B cell (primary cell): ENCODE measurements at regions not wholly inside any gene's neighbourhood (a gene's known extent, or its start where the extent isn't known, plus 50 kb on each side); places are given as distances from the start of the nearest gene placed in this dataset.

Experiments
- ATAC-seq: fragments of 200-7000 bp; cut with Tn5 transposase; one replicate; pipeline ENCODE4 v1.10.0; 2021; ENCODE audit warnings: low read depth, mild to moderate bottlenecking, moderate number of reproducible peaks, moderate library complexity
- CTCF ChIA-PET: fragments of 350-600 bp; sonication (Branson Sonifier 250); formaldehyde crosslinking; loops from one replicate; lab custom pipeline; 2021; ENCODE audit warnings: antibody characterized with exemption, inconsistent platforms; lab: Charles Lee
- POLR2A ChIA-PET: fragments of 350-600 bp; sonication (Branson Sonifier 250); formaldehyde crosslinking; loops from one replicate; lab custom pipeline; 2021; ENCODE audit warnings: antibody characterized with exemption; lab: Charles Lee
- DNase-seq: peaks from one replicate; pipeline ENCODE4 v3.0.0; 2013
- H2AFZ ChIP-seq: 2 replicates; pipeline ENCODE4 v1.6.1; 2012; ENCODE audit warnings: mild to moderate bottlenecking, low read depth, low read length; ENCODE audit not compliant: insufficient read depth, poor library complexity, severe bottlenecking
- H3K27ac ChIP-seq, 2 donors: 1 replicate in 1 of 2; 2 replicates in 1 of 2; pipeline ENCODE4 v1.5.1; 2012 to 2013; ENCODE audit warnings: low read length in 2 of 2, mild to moderate bottlenecking in 2 of 2, moderate library complexity in 1 of 2
- H3K27me3 ChIP-seq, 4 experiments: fragments of 200-600 bp in 1 of 4; sonication (generic) in 1 of 4; replicated peaks in 1 of 4; 1 replicate in 2 of 4; 2 replicates in 2 of 4; pipeline versions ENCODE4 v1.6.1 to v1.7.0; 2013 to 2016; ENCODE audit warnings: low read length in 3 of 4, mild to moderate bottlenecking in 2 of 4, mixed read lengths in 1 of 4, moderate library complexity in 1 of 4; ENCODE audit not compliant: insufficient read depth in 4 of 4, control insufficient read depth in 3 of 4; ENCODE audit errors: control extremely low read depth in 1 of 4
- H3K36me3 ChIP-seq, 2 experiments: replicated peaks in 1 of 2; 1 replicate in 1 of 2; 2 replicates in 1 of 2; pipeline versions ENCODE4 v1.6.1 to v1.7.1; 2013; ENCODE audit warnings: low read length in 1 of 2; ENCODE audit not compliant: insufficient read depth in 2 of 2, control insufficient read depth in 1 of 2; ENCODE audit errors: control extremely low read depth in 1 of 2, extremely low read depth in 1 of 2
- H3K4me1 ChIP-seq, 2 donors: fragments of 200-600 bp in 1 of 2; sonication (generic) in 1 of 2; 1 replicate in 1 of 2; 2 replicates in 1 of 2; pipeline versions ENCODE4 v1.5.1 to v1.6.1; 2013 to 2017; ENCODE audit warnings: low read length in 2 of 2; ENCODE audit not compliant: control insufficient read depth in 2 of 2, insufficient read depth in 2 of 2
- H3K4me2 ChIP-seq: replicated peaks from 2 replicates; pipeline ENCODE3; 2012; ENCODE audit warnings: mild to moderate bottlenecking, low read depth, low read length; ENCODE audit not compliant: poor library complexity, severe bottlenecking
- H3K4me3 ChIP-seq, 5 experiments: fragments of 200-600 bp in 1 of 5; sonication (generic) in 1 of 5; 1 replicate in 3 of 5; 2 replicates in 2 of 5; pipeline versions ENCODE4 v1.5.1 to v1.7.0; 2011 to 2016; ENCODE audit warnings: low read length in 4 of 5, mild to moderate bottlenecking in 4 of 5, low read depth in 2 of 5, control low read depth in 1 of 5, moderate library complexity in 1 of 5; ENCODE audit not compliant: insufficient read depth in 1 of 5; ENCODE audit errors: control extremely low read depth in 1 of 5, extremely low read depth in 1 of 5
- H3K79me2 ChIP-seq: fragments of 200-600 bp; sonication (generic); one replicate; pipeline ENCODE4 v1.6.0; 2016; ENCODE audit warnings: low read length; ENCODE audit not compliant: control insufficient read depth, insufficient read depth
- H3K9ac ChIP-seq: fragments of 200-600 bp; sonication (generic); 2 replicates; pipeline ENCODE4 v1.6.1; 2017; ENCODE audit warnings: mild to moderate bottlenecking, low read length, moderate library complexity
- H3K9me3 ChIP-seq, 3 donors: one replicate each; pipeline versions ENCODE4 v1.6.1 to v1.7.1; 2013; ENCODE audit warnings: low read length in 2 of 3; ENCODE audit not compliant: control insufficient read depth in 2 of 3, insufficient read depth in 1 of 3; ENCODE audit errors: control extremely low read depth in 1 of 3
- H4K20me1 ChIP-seq: 2 replicates; pipeline ENCODE4 v1.6.0; 2012; ENCODE audit warnings: mild to moderate bottlenecking, low read length; ENCODE audit not compliant: insufficient read depth, control insufficient read depth, poor library complexity, severe bottlenecking
- H3K27ac Mint-ChIP-seq: one replicate; pipeline ENCODE4 v1.8.0; 2021; ENCODE audit warnings: mixed read lengths
- H3K27me3 Mint-ChIP-seq: one replicate; pipeline ENCODE4 v1.8.0; 2021; ENCODE audit warnings: mixed read lengths
- H3K4me1 Mint-ChIP-seq: one replicate; pipeline ENCODE4 v1.8.0; 2021; ENCODE audit warnings: mixed read lengths
- H3K4me3 Mint-ChIP-seq: one replicate; pipeline ENCODE4 v1.8.0; 2021; ENCODE audit warnings: mixed read lengths
- H3K9me3 Mint-ChIP-seq: one replicate; pipeline ENCODE4 v1.8.0; 2022; ENCODE audit warnings: mixed read lengths; ENCODE audit not compliant: insufficient read depth
- EZH2 ChIP-seq: IDR thresholded peaks from 2 replicates; pipeline ENCODE4 v1.6.1; 2012; ENCODE audit warnings: borderline replicate concordance, low read depth, mild to moderate bottlenecking, moderate library complexity, low read length; ENCODE audit not compliant: insufficient read depth, poor library complexity, severe bottlenecking
- WGBS: methylation state at CpG from one replicate; pipeline ENCODE4 v1.1.5; 2013; ENCODE audit warnings: missing lambda C conversion rate; ENCODE audit not compliant: insufficient coverage; 5-methylcytosine and 5-hydroxymethylcytosine counted together
- intact Hi-C: fragments of 100-400 bp; cut with micrococcal nuclease; formaldehyde crosslinking; loops from one replicate; pipeline ENCODE4 v1.10.0; 2022
- TF ChIP-seq, protein P1 (sequence below): fragments of 200-600 bp; IDR thresholded peaks from one replicate; pipeline ENCODE4 v1.8.0; 2022; ENCODE audit warnings: antibody characterized with exemption, mild to moderate bottlenecking

GRCh38 chr13:106281426-106281825 lies 254.0 kb downstream of the EFNB2 start:
- TF ChIP-seq, protein P1, sequence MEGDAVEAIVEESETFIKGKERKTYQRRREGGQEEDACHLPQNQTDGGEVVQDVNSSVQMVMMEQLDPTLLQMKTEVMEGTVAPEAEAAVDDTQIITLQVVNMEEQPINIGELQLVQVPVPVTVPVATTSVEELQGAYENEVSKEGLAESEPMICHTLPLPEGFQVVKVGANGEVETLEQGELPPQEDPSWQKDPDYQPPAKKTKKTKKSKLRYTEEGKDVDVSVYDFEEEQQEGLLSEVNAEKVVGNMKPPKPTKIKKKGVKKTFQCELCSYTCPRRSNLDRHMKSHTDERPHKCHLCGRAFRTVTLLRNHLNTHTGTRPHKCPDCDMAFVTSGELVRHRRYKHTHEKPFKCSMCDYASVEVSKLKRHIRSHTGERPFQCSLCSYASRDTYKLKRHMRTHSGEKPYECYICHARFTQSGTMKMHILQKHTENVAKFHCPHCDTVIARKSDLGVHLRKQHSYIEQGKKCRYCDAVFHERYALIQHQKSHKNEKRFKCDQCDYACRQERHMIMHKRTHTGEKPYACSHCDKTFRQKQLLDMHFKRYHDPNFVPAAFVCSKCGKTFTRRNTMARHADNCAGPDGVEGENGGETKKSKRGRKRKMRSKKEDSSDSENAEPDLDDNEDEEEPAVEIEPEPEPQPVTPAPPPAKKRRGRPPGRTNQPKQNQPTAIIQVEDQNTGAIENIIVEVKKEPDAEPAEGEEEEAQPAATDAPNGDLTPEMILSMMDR = no peak
- TF ChIP-seq EZH2 = no peak
- ChIA-PET POLR2A (no interaction called here), CTCF (no interaction called here)
- Mint-ChIP-seq H3K4me1 (no peaks in the 10 kb centered on the region), H3K27ac (no peak overlapping the region), H3K4me3 (no peak overlapping the region), H3K27me3 (no peaks in the 10 kb centered on the region), H3K9me3 (no peaks in the 10 kb centered on the region)
- no peak overlapping the region for H3K9ac ChIP-seq
- no peaks in the 10 kb centered on the region for H3K79me2 ChIP-seq
- no peak overlapping the region for H3K4me2 ChIP-seq
- ATAC-seq (no peak), DNase-seq (no peak)
- H3K4me1 ChIP-seq = no peaks in the 10 kb centered on the region
- H3K27ac ChIP-seq = no peak overlapping the region
- H3K36me3 ChIP-seq = no peaks in the 10 kb centered on the region
- no peaks in the 10 kb centered on the region for H3K27me3 ChIP-seq
- H3K9me3 ChIP-seq = no peaks in the 10 kb centered on the region
- no peak overlapping the region for H3K4me3 ChIP-seq
- 100% methylated on average over 1 of the region's 9 CpGs for WGBS
- H2AFZ ChIP-seq = no peak overlapping the region
- intact Hi-C loops = no loop called here
- no peaks in the 10 kb centered on the region for H4K20me1 ChIP-seq

GRCh38 chr13:106277484-106278154 lies 257.8 kb downstream of the EFNB2 start:
- H3K4me3 Mint-ChIP-seq = no peak overlapping the region
- no peak overlapping the region for H2AFZ ChIP-seq

More at GRCh38 chr13:106277484-106278154, 257.8 kb downstream of the EFNB2 start:
- H3K9me3 Mint-ChIP-seq = no peaks in the 10 kb centered on the region
- Histone ChIP-seq H3K27ac (no peak overlapping the region), H3K4me1 (no peaks in the 10 kb centered on the region), H3K79me2 (no peaks in the 10 kb centered on the region), H3K36me3 (no peaks in the 10 kb centered on the region), H3K4me3 (no peak overlapping the region), H3K9ac (no peak overlapping the region), H3K4me2 (no peak overlapping the region), H3K9me3 (no peaks in the 10 kb centered on the region), H4K20me1 (no peaks in the 10 kb centered on the region), H3K27me3 (no peaks in the 10 kb centered on the region)
- ChIA-PET POLR2A (no interaction called here), CTCF (no interaction called here)
- ATAC-seq (no peak), DNase-seq (no peak)
- no peak overlapping the region for H3K27ac Mint-ChIP-seq
- TF ChIP-seq EZH2 = no peak
- TF ChIP-seq, protein P1 = no peak
- 96% methylated on average over 5 of the region's 10 CpGs for whole genome bisulfite sequencing
- H3K4me1 Mint-ChIP-seq = no peaks in the 10 kb centered on the region
- no peaks in the 10 kb centered on the region for H3K27me3 Mint-ChIP-seq
- intact Hi-C loops = no loop called here
